ENCODE measurements at regions not wholly inside any gene's neighbourhood (a gene's known extent, or its start where the extent isn't known, plus 50 kb on each side); places are given as distances from the start of the nearest gene placed in this dataset.

- no peak for DNase-seq
Measured at GRCh38 chr10:58885146-58885545, 291.3 kb upstream of the PHYHIPL start.

DNA sequence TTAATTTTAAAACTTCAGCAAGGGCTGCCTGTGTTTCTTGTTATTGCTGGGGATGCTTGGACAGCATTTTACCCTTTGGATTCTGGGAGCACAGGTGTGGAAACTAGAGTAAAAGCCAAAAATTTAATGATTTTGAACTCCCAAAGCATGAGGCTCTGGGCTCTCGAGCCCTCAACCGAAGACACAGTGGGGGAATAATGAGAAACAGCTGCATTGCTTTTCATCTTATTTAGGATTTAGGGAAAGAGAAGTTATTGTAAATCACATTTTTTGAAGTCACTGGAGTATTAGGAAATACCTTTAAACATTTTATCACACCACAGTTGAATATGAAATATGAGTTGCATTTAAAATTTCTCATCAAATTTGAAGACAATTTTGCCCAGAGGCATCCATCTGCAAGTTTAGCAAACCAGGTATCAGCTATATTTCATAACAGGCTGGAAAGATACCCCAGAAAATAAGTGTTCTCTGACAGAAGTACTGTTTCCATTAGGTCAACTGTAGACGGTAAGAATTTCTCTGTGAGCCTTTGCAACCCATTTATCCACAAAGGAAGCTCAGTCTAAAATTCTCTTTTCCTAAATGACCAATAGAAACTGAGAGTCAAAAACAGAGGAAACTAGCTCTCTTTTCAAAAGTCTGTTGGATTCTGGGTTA, 290.6 kb upstream of the PHYHIPL start:
- no peak for DNase-seq

DNA sequence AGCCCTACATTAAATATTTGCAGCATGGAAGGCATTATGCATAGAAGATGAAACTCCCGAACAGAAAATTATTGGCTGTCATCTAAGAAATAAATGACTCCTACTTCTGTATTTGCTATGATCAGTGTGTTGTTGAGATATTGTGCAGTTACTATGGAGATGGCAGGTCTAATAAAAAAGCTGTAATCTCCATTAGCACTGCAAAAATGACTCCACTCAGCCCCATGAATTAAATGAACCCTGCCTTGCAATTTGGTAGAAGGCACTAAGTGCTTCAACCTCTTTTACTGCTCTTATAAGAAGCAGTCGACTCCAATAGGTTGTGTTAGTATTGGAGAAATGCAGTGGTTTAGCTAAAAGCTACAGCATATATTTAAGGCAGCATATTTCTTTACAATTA, 290.0 kb upstream of the PHYHIPL start:
- DNase-seq, result no peak

- DNase-seq, result no peak
Measured at GRCh38 chr10:58887474-58887873, 289.0 kb upstream of the PHYHIPL start.

DNA sequence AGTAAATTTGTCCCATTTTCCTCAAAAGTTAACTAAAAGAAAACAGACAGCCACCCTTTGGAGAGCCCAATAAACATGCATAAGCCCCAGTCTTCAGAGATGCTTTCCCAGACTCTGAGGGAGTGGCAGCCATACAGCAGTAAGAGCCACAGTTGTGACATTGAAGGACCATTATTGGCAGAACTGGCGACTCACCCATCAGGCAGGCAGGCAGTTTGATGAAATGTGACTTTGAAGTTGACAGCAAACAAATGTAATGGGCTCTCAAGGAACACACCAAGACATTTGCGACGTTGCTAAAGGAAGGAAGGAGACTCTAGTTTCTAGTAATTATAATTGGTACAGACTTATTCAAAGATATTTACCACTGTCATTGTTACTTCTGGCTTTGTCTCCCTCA, 287.5 kb upstream of the PHYHIPL start:
- no peak for DNase-seq

GRCh38 chr10:58892031-58892531, 284.4 kb upstream of the PHYHIPL start:
- DNase-seq, result no peak

DNA sequence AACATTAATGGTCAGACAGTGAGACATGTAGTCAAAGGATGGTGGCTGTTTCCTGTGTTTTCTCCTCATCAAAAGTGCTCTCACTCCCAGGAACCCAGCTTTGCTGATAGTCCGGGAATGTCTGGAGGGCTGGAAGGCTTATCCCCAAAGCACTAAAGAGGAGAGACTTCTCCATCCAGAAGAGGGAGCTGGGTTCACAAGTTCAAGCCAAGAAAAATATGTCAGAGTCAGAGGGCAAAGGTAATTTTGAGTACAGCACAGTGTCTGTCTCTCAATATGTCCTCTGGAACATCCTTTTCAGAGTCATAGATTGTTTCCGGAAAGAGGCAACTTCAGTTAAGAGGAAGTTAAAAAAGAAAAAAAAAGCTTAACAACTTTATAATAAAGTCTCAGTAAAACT, 281.5 kb upstream of the PHYHIPL start:
- DNase-seq, result no peak

- DNase-seq, result no peak
Measured at GRCh38 chr10:58896229-58896628, 280.2 kb upstream of the PHYHIPL start.

GRCh38 chr10:58897236-58897635, 279.2 kb upstream of the PHYHIPL start:
- no peak for DNase-seq

- DNase-seq, result no peak
Measured at GRCh38 chr10:58897708-58898107, 278.7 kb upstream of the PHYHIPL start.

- DNase-seq, result no peak
Measured at GRCh38 chr10:58898854-58899573, 277.4 kb upstream of the PHYHIPL start.

- no peak for DNase-seq
Measured at GRCh38 chr10:58901092-58901646, 275.3 kb upstream of the PHYHIPL start.

DNA sequence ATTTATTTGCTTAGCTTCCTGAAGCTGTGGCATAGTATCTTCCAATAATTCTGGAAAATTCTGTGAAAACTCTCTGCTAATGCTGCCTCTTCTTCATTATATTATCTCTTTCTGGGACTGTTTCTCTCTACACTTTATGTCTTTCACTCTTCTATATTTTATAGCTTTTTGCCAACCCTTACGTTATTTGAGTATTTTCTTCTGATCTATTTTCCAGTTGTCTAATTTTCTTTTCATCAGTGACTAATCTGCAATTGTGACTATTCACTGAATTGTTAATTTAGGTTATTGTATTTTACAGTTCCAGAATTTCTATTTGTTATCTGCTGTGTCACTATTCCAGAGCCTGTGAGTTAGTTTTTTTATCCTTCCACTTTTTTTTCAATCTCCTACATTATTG, 273.4 kb upstream of the PHYHIPL start:
- no peak for DNase-seq

- no peak for DNase-seq
Measured at GRCh38 chr10:58909881-58910280, 266.6 kb upstream of the PHYHIPL start.

- DNase-seq, result no peak
Measured at GRCh38 chr10:58913717-58914116, 262.7 kb upstream of the PHYHIPL start.

DNA sequence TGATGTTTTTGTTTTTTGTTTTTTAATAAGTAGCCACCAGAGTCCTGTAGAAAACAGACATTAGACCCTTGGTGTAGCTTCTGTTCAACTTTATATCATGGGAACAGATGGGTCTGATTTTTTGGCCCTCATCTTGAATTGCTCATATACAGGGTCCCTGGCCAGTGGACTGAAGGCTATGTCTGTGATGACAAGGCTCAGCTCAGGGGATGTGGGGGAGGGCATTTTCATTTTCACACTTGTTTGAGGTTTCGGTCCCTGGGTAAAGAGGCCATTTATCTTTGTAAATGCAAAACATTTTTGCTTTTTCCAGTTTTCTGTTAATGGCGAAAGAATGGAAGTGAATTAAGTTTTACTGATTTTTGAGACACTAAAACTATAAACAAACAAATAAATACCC, 257.6 kb upstream of the PHYHIPL start:
- no peak for DNase-seq

GRCh38 chr10:58919927-58920654, 256.4 kb upstream of the PHYHIPL start:
- DNase-seq, result no peak

DNA sequence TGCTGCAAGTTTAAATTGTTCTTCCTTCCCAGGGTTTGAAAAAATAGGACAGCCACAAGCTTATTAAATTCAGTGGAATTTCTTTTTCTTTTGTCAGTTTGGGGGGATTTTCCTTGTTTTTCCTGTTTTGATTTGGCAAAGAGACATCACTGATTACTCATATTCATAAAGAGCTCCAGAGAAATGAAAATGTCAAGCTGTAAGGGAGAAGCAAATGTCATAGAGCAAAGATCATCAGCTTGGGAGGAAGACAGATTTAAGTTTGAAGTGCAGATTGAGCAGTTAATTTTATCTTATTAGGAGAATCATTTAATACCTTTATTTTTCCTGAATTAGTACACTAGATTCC, 255.8 kb upstream of the PHYHIPL start:
- DNase-seq, result no peak

- DNase-seq, result no peak
Measured at GRCh38 chr10:58921421-58921855, 255.0 kb upstream of the PHYHIPL start.

DNA sequence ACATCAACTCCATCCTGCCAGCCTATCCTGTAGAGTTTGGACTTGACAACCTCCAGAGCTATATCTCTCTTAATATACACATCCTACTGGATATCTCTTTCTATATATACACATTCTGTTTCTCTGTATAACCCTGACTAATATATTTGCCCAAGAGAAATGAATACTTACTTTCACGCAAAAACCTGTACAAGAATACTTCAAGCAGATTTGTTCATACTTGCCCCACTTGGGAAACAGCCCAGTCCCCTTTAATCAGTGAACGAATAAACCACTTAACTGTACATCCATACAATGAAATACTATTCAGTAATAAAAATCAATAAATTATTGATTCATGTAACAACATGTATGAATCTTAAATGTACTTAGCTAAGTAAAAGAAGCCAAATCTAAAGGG, 251.1 kb upstream of the PHYHIPL start:
- no peak for DNase-seq

DNA sequence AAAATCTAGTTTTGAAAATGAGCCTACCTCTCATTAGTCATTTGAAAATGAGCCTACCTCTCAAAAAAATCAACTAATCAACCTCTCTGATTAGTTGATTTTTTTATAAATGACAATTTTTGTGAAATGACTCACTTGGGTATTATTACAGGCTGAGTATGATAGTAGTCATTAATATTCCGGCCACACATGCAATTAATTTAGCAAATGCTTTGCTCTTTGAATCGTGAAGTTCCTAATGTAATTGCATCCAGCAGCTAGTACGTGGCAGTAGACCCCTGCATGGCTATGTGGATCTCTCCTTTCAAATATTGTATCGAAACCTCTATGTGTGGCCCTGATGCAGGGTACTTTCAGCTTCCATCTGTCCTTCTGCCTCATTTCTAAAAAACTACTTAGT, 245.9 kb upstream of the PHYHIPL start:
- no peak for DNase-seq

DNA sequence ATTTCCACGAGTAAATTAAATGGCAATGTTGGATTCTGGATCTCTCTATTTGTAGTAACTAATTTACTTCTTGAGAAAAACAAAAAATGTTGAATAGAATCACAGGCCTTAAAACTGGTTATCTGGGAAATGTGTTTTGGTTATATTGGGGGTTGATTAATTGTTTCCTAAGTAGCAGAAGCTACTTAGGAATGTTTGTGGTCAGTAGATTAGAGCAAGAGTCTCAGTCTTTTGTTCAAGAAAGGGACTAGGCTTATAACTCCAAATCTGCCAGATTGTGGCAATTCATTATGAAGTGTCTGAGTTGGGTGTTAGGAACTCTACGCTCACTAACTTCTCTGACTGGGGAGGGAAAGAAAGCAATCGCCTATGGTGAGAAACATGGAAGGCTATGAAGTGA, 244.3 kb upstream of the PHYHIPL start:
- DNase-seq, result no peak

DNA sequence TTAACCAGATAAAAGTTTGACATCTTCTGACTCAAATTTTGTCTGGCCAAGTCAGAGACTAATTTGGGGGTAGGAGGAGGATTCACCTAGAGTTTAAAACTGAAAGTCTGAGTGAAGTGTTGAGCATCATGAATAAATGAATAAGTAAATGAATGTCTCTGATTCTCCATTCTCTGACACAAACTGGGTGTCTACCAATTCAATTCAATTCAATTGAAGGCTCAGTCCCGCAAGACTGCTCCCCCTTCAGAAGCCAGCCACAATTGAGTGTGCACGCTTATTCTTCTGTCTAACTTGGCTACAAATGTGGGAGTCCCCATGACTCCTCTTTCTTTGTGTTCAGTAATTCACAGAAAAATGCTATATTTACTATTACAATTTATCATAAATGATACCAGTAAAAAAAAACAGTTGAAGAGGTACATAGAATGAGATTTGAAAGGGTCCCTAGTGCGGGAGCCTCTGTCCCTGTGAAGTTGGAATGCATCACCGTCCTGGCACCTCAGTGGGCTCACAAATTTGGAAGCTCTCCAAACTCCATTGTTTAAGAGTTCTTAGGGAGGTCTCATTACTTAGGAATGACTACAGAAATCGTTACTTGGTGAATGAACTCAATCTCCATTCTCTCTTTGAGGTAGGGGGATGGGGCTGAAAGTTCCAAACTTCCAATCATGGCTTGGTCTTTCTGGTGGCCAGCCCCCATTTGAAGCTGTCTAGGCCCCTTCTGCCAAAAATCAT, 243.7 kb upstream of the PHYHIPL start:
- DNase-seq, result no peak
